Stomach (tissue), 4 donors: ENCODE measurements at regions not wholly inside any gene's neighbourhood (a gene's known extent, or its start where the extent isn't known, plus 50 kb on each side); places are given as distances from the start of the nearest gene placed in this dataset.

Source experiments
- CTCF ChIP-seq, 7 experiments: fragments of 450-650 bp in 4 of 7; fragments of 200-600 bp in 3 of 7; sonication (generic) in 3 of 7; IDR thresholded peaks; one replicate each; pipeline ENCODE4 v1.5.1; 2016 to 2019; ENCODE audit warnings: antibody characterized with exemption in 7 of 7, control low read depth in 2 of 7, mild to moderate bottlenecking in 1 of 7
- POLR2A ChIP-seq, 4 donors: fragments of 450-650 bp; IDR thresholded peaks; one replicate each; pipeline ENCODE4 v1.6.1; 2016; ENCODE audit warnings: antibody characterized with exemption in 4 of 4, control low read depth in 2 of 4, mild to moderate bottlenecking in 1 of 4, moderate library complexity in 1 of 4

GRCh38 chr12:41968599-41968998 is 176.1 kb downstream of the GXYLT1 start:
- TF ChIP-seq CTCF (IDR thresholded peaks at IDR 0.05) (no peak), POLR2A (IDR thresholded peaks at IDR 0.05) (no peak)
